GM13976 (cell line): ENCODE measurements at regions not wholly inside any gene's neighbourhood (a gene's known extent, or its start where the extent isn't known, plus 50 kb on each side); places are given as distances from the start of the nearest gene placed in this dataset.

Source experiments
- DNase-seq: peaks from one replicate; pipeline ENCODE4 v3.0.0; 2012; ENCODE audit warnings: low spot score
- CTCF ChIP-seq: IDR thresholded peaks from 2 replicates; pipeline ENCODE4 v1.5.1; 2012; ENCODE audit warnings: borderline replicate concordance, mild to moderate bottlenecking; ENCODE audit not compliant: insufficient read depth; ENCODE audit errors: extremely low read depth, missing control alignments, control extremely low read depth
- in situ Hi-C: fragments of 300-500 bp; cut with MboI; formaldehyde crosslinking; loops from one replicate; pipeline ENCODE4 v1.12.0; 2022; ENCODE audit warnings: low sequenced_read_pairs, mixed read lengths, inconsistent platforms; ENCODE audit not compliant: unreplicated experiment

GRCh38 chr3:157660847-157661246, 157.6 kb upstream of the VEPH1 start:
- DNase-seq = no peak
- in situ Hi-C loops = no loop called here
- TF ChIP-seq CTCF = no peak

GRCh38 chr3:157652366-157652765, 149.2 kb upstream of the VEPH1 start:
- in situ Hi-C loops = no loop called here
- no peak for DNase-seq
- TF ChIP-seq CTCF = no peak

GRCh38 chr3:157650699-157651098, 147.5 kb upstream of the VEPH1 start:
- in situ Hi-C loops = no loop called here
- no peak for DNase-seq
- TF ChIP-seq CTCF = no peak

- no peak for DNase-seq
- TF ChIP-seq CTCF = no peak
- in situ Hi-C loops = no loop called here
Measured at GRCh38 chr3:157650172-157650571, 147.0 kb upstream of the VEPH1 start.

GRCh38 chr3:157649511-157649910, 146.3 kb upstream of the VEPH1 start:
- no peak for TF ChIP-seq CTCF
- in situ Hi-C loops = no loop called here

GRCh38 chr3:157647820-157648219, 144.6 kb upstream of the VEPH1 start:
- in situ Hi-C loops = no loop called here
- no peak for DNase-seq
- no peak for TF ChIP-seq CTCF

More at GRCh38 chr3:157649511-157649910, 146.3 kb upstream of the VEPH1 start:
- DNase-seq = no peak

GRCh38 chr3:157639756-157640426, 136.7 kb upstream of the VEPH1 start:
- in situ Hi-C loops = no loop called here
- TF ChIP-seq CTCF = no peak
- DNase-seq = no peak
